ENCODE measurements at regions not wholly inside any gene's neighbourhood (a gene's known extent, or its start where the extent isn't known, plus 50 kb on each side); places are given as distances from the start of the nearest gene placed in this dataset.

- TF ChIP-seq MAX (IDR thresholded peaks at IDR 0.05) (no peak), ATF3 (IDR thresholded peaks at IDR 0.05) (no peak), FOSL1 (IDR thresholded peaks at IDR 0.05; ENCODE audit: low read depth) (no peak), EZH2phosphoT487 (IDR thresholded peaks at IDR 0.05; ENCODE audit: borderline replicate concordance) (no peak), POLR2A (IDR thresholded peaks at IDR 0.05; ENCODE audit: borderline replicate concordance, extremely low read depth, insufficient read depth, insufficient read length) (no peak), EZH2 (IDR thresholded peaks at IDR 0.05) (no peak), RAD21 (IDR thresholded peaks at IDR 0.05; ENCODE audit: low read depth) (no peak), TCF7L2 (IDR thresholded peaks at IDR 0.05; ENCODE audit: borderline replicate concordance, extremely low read depth, insufficient read depth, insufficient read length) (no peak), CTCF (IDR thresholded peaks at IDR 0.05 in 2 of 3, conservative IDR thresholded peaks at IDR 0.05 in 1 of 3; ENCODE audit: borderline replicate concordance in 1 of 3, insufficient read depth in 1 of 3, low read depth in 2 of 3, low read length in 2 of 3) (no peak), EGR1 (IDR thresholded peaks at IDR 0.05; ENCODE audit: low read depth) (no peak), SP1 (IDR thresholded peaks at IDR 0.05; ENCODE audit: low read depth) (no peak), JUND (IDR thresholded peaks at IDR 0.05) (no peak), YY1 (IDR thresholded peaks at IDR 0.05; ENCODE audit: extremely low read depth, insufficient replicate concordance, low read depth, low read length) (no peak), POLR2AphosphoS5 (IDR thresholded peaks at IDR 0.05; ENCODE audit: low read depth, low read length) (no peak), SIN3A (IDR thresholded peaks at IDR 0.05; ENCODE audit: low read depth) (no peak)
- Histone ChIP-seq H4K20me1 (ENCODE audit: insufficient read depth) (no peaks in the 10 kb centered on the region), H3K9ac (ENCODE audit: low read length) (no peak overlapping the region), H3K4me3 (replicated peaks in 1 of 2; ENCODE audit: low read depth in 1 of 2, low read length in 2 of 2) (no peak overlapping the region), H3K36me3 (ENCODE audit: control insufficient read depth in 1 of 2, insufficient read depth in 2 of 2, low read length in 2 of 2) (no peaks in the 10 kb centered on the region), H3K4me2 (ENCODE audit: low read length) (no peak overlapping the region), H3K9me3 (ENCODE audit: control insufficient read depth in 1 of 2, insufficient read depth in 1 of 2, low read depth in 1 of 2, low read length in 2 of 2) (no peaks in the 10 kb centered on the region), H3K27ac (ENCODE audit: low read depth, low read length) (no peak overlapping the region), H3K9me2 (ENCODE audit: insufficient read depth) (no peaks in the 10 kb centered on the region), H2AFZ (ENCODE audit: low read depth, low read length, poor library complexity, severe bottlenecking) (no peak overlapping the region), H3K27me3 (ENCODE audit: insufficient read depth, low read length) (no peaks in the 10 kb centered on the region), H3K4me1 (ENCODE audit: control insufficient read depth in 1 of 2, insufficient read depth in 2 of 2, low read length in 2 of 2) (no peaks in the 10 kb centered on the region), H3K79me2 (ENCODE audit: insufficient read depth, low read length) (no peaks in the 10 kb centered on the region)
- RAD21 ChIA-PET (ENCODE audit: low non-redundant PET in 1 of 2, low total read pairs in 2 of 2, uncharacterized antibody in 2 of 2, unreplicated experiment in 2 of 2) = no interaction called here
- intact Hi-C loops (cut with micrococcal nuclease) = no loop called here
- no peak for DNase-seq (ENCODE audit: low read depth, low spot score)
- POLR2A ChIA-PET = no interaction called here
- no peak for ATAC-seq
- no TSS peak for BruUV-seq (replicated peaks)
- CTCF ChIA-PET = no interaction called here
Observed at GRCh38 chr18:1928711-1929110, 642.6 kb downstream of the METTL4 start.
